HepG2 (cell line): ENCODE measurements at regions not wholly inside any gene's neighbourhood (a gene's known extent, or its start where the extent isn't known, plus 50 kb on each side); places are given as distances from the start of the nearest gene placed in this dataset.

ENCODE experiments used
- FOXK1 ChIP-seq: sonication (generic); formaldehyde crosslinking; IDR thresholded peaks from 2 replicates; pipeline ENCODE4 v1.4.0; 2020; ENCODE audit warnings: low read depth, missing genetic modification reagents, borderline replicate concordance
- MED1 ChIP-seq: sonication (generic); formaldehyde crosslinking; IDR thresholded peaks from 2 replicates; pipeline ENCODE4 v1.4.0; 2020; ENCODE audit warnings: missing genetic modification reagents
- MLLT10 ChIP-seq: sonication (generic); formaldehyde crosslinking; IDR thresholded peaks from 2 replicates; pipeline ENCODE4 v1.4.0; 2020; ENCODE audit warnings: missing genetic modification reagents
- PAWR ChIP-seq: sonication (generic); formaldehyde crosslinking; IDR thresholded peaks from 2 replicates; pipeline ENCODE4 v1.4.0; 2020; ENCODE audit warnings: missing genetic modification reagents, mild to moderate bottlenecking, borderline replicate concordance
- PHF8 ChIP-seq: sonication (generic); formaldehyde crosslinking; IDR thresholded peaks from 2 replicates; pipeline ENCODE4 v1.5.0; 2020; ENCODE audit warnings: missing genetic modification reagents
- PRDM15 ChIP-seq: sonication (generic); formaldehyde crosslinking; IDR thresholded peaks from 2 replicates; pipeline ENCODE4 v1.4.0; 2020; ENCODE audit warnings: missing genetic modification reagents
- RFXAP ChIP-seq: sonication (generic); formaldehyde crosslinking; IDR thresholded peaks from 2 replicates; pipeline ENCODE4 v1.4.0; 2020; ENCODE audit warnings: missing genetic modification reagents, borderline replicate concordance
- RXRB ChIP-seq: IDR thresholded peaks from 2 replicates; pipeline ENCODE4 v1.6.1; 2016; ENCODE audit warnings: borderline replicate concordance, missing genetic modification reagents, missing compliant biosample characterization
- ZEB1 ChIP-seq: IDR thresholded peaks from 2 replicates; pipeline ENCODE4 v1.6.1; 2012; ENCODE audit warnings: mild to moderate bottlenecking, low read depth, inconsistent platforms; ENCODE audit not compliant: insufficient replicate concordance
- ZNF232 ChIP-seq: sonication (generic); formaldehyde crosslinking; IDR thresholded peaks from 2 replicates; pipeline ENCODE4 v1.4.0; 2020; ENCODE audit warnings: missing genetic modification reagents, borderline replicate concordance
- ZNF30 ChIP-seq: sonication (generic); formaldehyde crosslinking; IDR thresholded peaks from 2 replicates; pipeline ENCODE4 v1.5.0; 2020; ENCODE audit warnings: mild to moderate bottlenecking, missing genetic modification reagents
- ZNF451 ChIP-seq: sonication (generic); formaldehyde crosslinking; IDR thresholded peaks from 2 replicates; pipeline ENCODE4 v1.5.0; 2020; ENCODE audit warnings: mild to moderate bottlenecking, missing genetic modification reagents
- ZNF562 ChIP-seq: sonication (generic); formaldehyde crosslinking; IDR thresholded peaks from 2 replicates; pipeline ENCODE4 v1.8.0; 2022; ENCODE audit warnings: missing genetic modification reagents, borderline replicate concordance
- ZNF598 ChIP-seq: sonication (generic); formaldehyde crosslinking; IDR thresholded peaks from 2 replicates; pipeline ENCODE4 v1.5.1; 2020; ENCODE audit warnings: mild to moderate bottlenecking, missing genetic modification reagents, borderline replicate concordance
- ZNF616 ChIP-seq: sonication (generic); formaldehyde crosslinking; IDR thresholded peaks from 2 replicates; pipeline ENCODE4 v1.5.0; 2020; ENCODE audit warnings: low read depth, mild to moderate bottlenecking, missing genetic modification reagents
- ZSCAN25 ChIP-seq: sonication (generic); formaldehyde crosslinking; IDR thresholded peaks from 2 replicates; pipeline ENCODE4 v1.8.0; 2022; ENCODE audit warnings: mild to moderate bottlenecking, missing genetic modification reagents
- ZSCAN29 ChIP-seq: sonication (generic); formaldehyde crosslinking; conservative IDR thresholded peaks from 2 replicates; pipeline ENCODE4 v1.4.0; 2020; ENCODE audit warnings: mild to moderate bottlenecking, missing genetic modification reagents
- TF ChIP-seq, protein P1 (sequence below): sonication (generic); formaldehyde crosslinking; IDR thresholded peaks from 2 replicates; pipeline ENCODE4 v1.4.0; 2020; ENCODE audit warnings: missing genetic modification reagents
- TF ChIP-seq, protein P2 (sequence below): sonication (generic); formaldehyde crosslinking; IDR thresholded peaks from 2 replicates; pipeline ENCODE4 v1.4.0; 2020; ENCODE audit warnings: missing genetic modification reagents

DNA sequence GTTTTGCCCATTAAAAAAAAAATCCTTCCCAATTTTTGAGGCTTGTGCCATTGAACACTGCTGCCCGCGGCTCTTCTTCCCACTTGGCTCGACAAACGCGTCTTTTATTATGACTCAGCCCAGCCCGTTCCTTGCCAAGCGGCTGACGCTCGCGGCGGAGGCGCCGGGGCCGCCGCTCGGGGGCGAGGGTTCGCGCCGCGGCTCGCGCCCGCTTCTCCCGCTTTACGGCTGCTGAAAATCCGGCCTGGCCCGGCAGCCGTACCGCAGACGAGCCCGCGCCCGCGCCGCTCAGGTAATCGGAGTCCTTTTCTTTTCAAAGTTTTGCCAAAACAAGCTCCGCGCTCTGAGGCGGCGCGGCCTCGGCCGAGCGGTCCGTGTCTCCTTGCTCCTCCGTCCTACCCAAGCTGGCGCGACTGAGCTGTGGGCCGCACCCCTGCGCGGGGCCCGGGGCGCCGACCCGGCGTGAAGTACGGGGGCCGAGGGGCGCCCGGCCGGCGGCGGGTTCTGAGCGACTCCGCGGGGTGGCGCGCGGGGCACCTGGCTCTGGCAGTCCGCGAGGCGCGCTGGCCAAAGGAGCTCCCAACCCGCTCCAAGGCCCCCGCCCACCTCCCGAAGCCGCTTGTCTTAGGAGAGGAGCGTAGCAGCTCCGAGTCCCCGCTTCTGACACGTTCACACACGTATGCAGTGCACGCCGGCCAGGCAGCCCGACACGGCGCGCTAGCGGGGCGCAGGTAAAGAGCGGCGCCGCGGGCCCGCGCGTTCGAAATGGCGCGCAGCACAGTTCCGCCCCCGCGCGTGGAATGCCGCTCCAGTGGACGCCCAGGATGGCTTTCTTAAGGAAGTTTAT lies 418.2 kb upstream of the NAALADL2 start (continued):
- TF ChIP-seq, protein P1, sequence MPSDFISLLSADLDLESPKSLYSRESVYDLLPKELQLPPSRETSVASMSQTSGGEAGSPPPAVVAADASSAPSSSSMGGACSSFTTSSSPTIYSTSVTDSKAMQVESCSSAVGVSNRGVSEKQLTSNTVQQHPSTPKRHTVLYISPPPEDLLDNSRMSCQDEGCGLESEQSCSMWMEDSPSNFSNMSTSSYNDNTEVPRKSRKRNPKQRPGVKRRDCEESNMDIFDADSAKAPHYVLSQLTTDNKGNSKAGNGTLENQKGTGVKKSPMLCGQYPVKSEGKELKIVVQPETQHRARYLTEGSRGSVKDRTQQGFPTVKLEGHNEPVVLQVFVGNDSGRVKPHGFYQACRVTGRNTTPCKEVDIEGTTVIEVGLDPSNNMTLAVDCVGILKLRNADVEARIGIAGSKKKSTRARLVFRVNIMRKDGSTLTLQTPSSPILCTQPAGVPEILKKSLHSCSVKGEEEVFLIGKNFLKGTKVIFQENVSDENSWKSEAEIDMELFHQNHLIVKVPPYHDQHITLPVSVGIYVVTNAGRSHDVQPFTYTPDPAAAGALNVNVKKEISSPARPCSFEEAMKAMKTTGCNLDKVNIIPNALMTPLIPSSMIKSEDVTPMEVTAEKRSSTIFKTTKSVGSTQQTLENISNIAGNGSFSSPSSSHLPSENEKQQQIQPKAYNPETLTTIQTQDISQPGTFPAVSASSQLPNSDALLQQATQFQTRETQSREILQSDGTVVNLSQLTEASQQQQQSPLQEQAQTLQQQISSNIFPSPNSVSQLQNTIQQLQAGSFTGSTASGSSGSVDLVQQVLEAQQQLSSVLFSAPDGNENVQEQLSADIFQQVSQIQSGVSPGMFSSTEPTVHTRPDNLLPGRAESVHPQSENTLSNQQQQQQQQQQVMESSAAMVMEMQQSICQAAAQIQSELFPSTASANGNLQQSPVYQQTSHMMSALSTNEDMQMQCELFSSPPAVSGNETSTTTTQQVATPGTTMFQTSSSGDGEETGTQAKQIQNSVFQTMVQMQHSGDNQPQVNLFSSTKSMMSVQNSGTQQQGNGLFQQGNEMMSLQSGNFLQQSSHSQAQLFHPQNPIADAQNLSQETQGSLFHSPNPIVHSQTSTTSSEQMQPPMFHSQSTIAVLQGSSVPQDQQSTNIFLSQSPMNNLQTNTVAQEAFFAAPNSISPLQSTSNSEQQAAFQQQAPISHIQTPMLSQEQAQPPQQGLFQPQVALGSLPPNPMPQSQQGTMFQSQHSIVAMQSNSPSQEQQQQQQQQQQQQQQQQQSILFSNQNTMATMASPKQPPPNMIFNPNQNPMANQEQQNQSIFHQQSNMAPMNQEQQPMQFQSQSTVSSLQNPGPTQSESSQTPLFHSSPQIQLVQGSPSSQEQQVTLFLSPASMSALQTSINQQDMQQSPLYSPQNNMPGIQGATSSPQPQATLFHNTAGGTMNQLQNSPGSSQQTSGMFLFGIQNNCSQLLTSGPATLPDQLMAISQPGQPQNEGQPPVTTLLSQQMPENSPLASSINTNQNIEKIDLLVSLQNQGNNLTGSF (CRISPR knock-in tag), result peak; percentile 74
- 0 out of 2 replicates have a peak, but pooled peaks have one; percentile 42 for TF ChIP-seq ZNF232 (CRISPR knock-in tag)
- peak; percentile 75 for TF ChIP-seq PHF8
- peak; percentile 97 for TF ChIP-seq ZSCAN25 (CRISPR knock-in tag)
- TF ChIP-seq RFXAP, result peak; percentile 61; the same call in 1 of the 2 replicates
- TF ChIP-seq PRDM15, result peak; percentile 72; the same call in 1 of the 2 replicates
- TF ChIP-seq ZNF451 (CRISPR knock-in tag), result 0 out of 2 replicates have a peak, but pooled peaks have one; percentile 58
- TF ChIP-seq, protein P2, sequence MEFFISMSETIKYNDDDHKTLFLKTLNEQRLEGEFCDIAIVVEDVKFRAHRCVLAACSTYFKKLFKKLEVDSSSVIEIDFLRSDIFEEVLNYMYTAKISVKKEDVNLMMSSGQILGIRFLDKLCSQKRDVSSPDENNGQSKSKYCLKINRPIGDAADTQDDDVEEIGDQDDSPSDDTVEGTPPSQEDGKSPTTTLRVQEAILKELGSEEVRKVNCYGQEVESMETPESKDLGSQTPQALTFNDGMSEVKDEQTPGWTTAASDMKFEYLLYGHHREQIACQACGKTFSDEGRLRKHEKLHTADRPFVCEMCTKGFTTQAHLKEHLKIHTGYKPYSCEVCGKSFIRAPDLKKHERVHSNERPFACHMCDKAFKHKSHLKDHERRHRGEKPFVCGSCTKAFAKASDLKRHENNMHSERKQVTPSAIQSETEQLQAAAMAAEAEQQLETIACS, result peak; percentile 88
- TF ChIP-seq PAWR (CRISPR knock-in tag), result no peak
- no peak for TF ChIP-seq MLLT10
- 0 out of 2 replicates have a peak, but pooled peaks have one; percentile 51 for TF ChIP-seq ZSCAN29 (CRISPR knock-in tag)
- peak; percentile 20 for TF ChIP-seq ZEB1
- no peak for TF ChIP-seq FOXK1
- 0 out of 2 replicates have a peak, but pooled peaks have one; percentile 39 for TF ChIP-seq ZNF562 (CRISPR knock-in tag)
- TF ChIP-seq ZNF616 (CRISPR knock-in tag), result 0 out of 2 replicates have a peak, but pooled peaks have one; percentile 20
- TF ChIP-seq ZNF598 (CRISPR knock-in tag), result peak; percentile 28; the same call in 1 of the 2 replicates
- peak; percentile 19; the same call in 1 of the 2 replicates for TF ChIP-seq MED1 (CRISPR knock-in tag)
- TF ChIP-seq RXRB (CRISPR knock-in tag), result 0 out of 2 replicates have a peak, but pooled peaks have one; percentile 2
- peak; percentile 70; the same call in 1 of the 2 replicates for TF ChIP-seq ZNF30
